IPS-15b (cell line): ENCODE measurements at regions not wholly inside any gene's neighbourhood (a gene's known extent, or its start where the extent isn't known, plus 50 kb on each side); places are given as distances from the start of the nearest gene placed in this dataset.
"Not testable (repeated sequence)": the region's sequence is repeated elsewhere in the genome, so short reads cannot be mapped to it uniquely, and the experiment has no call there.

ENCODE experiments used
- H3K27me3 ChIP-seq: one replicate; pipeline ENCODE4 v1.6.1; 2013; ENCODE audit warnings: low read length; ENCODE audit not compliant: control insufficient read depth, insufficient read depth
- H3K36me3 ChIP-seq: one replicate; pipeline ENCODE4 v1.6.1; 2013; ENCODE audit warnings: low read length; ENCODE audit not compliant: control insufficient read depth, insufficient read depth
- H3K4me1 ChIP-seq: one replicate; pipeline ENCODE4 v1.6.1; 2013; ENCODE audit warnings: mild to moderate bottlenecking, low read length; ENCODE audit not compliant: control insufficient read depth, insufficient read depth
- H3K4me3 ChIP-seq: one replicate; pipeline ENCODE4 v1.5.1; 2013; ENCODE audit warnings: low read depth, low read length
- H3K9ac ChIP-seq: one replicate; pipeline ENCODE4 v1.6.1; 2013; ENCODE audit warnings: low read depth, mild to moderate bottlenecking, low read length
- H3K9me3 ChIP-seq: one replicate; pipeline ENCODE4 v1.6.1; 2013; ENCODE audit warnings: mild to moderate bottlenecking, low read length; ENCODE audit not compliant: control insufficient read depth, insufficient read depth

- H3K4me3 ChIP-seq, result no peak overlapping the region
- H3K4me1 ChIP-seq, result no peaks in the 10 kb centered on the region
- H3K9ac ChIP-seq, result no peak overlapping the region
- H3K27me3 ChIP-seq, result no peaks in the 10 kb centered on the region
- H3K36me3 ChIP-seq, result no peaks in the 10 kb centered on the region
- no peaks in the 10 kb centered on the region for H3K9me3 ChIP-seq
Measured at GRCh38 chr6:18640134-18640533, 253.0 kb downstream of the RNF144B start.

- no peak overlapping the region for H3K4me3 ChIP-seq
Measured at GRCh38 chr6:18640754-18641153, 253.6 kb downstream of the RNF144B start.

GRCh38 chr6:18654821-18655220, 267.7 kb downstream of the RNF144B start:
- H3K4me3 ChIP-seq, result no peak overlapping the region
- no peak overlapping the region for H3K9ac ChIP-seq
- H3K36me3 ChIP-seq, result no peaks in the 10 kb centered on the region
- H3K27me3 ChIP-seq, result no peaks in the 10 kb centered on the region
- H3K9me3 ChIP-seq, result no peaks in the 10 kb centered on the region
- H3K4me1 ChIP-seq, result no peaks in the 10 kb centered on the region

More at GRCh38 chr6:18640754-18641153, 253.6 kb downstream of the RNF144B start:
- Histone ChIP-seq H3K9ac (no peak overlapping the region), H3K27me3 (no peaks in the 10 kb centered on the region), H3K4me1 (no peaks in the 10 kb centered on the region), H3K9me3 (no peaks in the 10 kb centered on the region), H3K36me3 (no peaks in the 10 kb centered on the region)

GRCh38 chr6:18656506-18656905, 269.4 kb downstream of the RNF144B start:
- Histone ChIP-seq H3K9me3 (no peaks in the 10 kb centered on the region), H3K36me3 (no peaks in the 10 kb centered on the region), H3K4me1 (no peaks in the 10 kb centered on the region), H3K27me3 (no peaks in the 10 kb centered on the region), H3K9ac (no peak overlapping the region), H3K4me3 (no peak overlapping the region)

GRCh38 chr6:18659994-18660393, 272.8 kb downstream of the RNF144B start:
- not testable (repeated sequence) for H3K9me3 ChIP-seq, H3K4me3 ChIP-seq, H3K4me1 ChIP-seq, H3K9ac ChIP-seq, H3K27me3 ChIP-seq, H3K36me3 ChIP-seq

- H3K4me1 ChIP-seq, result no peaks in the 10 kb centered on the region
- H3K9me3 ChIP-seq, result no peaks in the 10 kb centered on the region
- H3K4me3 ChIP-seq, result no peak overlapping the region
- no peak overlapping the region for H3K9ac ChIP-seq
- no peaks in the 10 kb centered on the region for H3K36me3 ChIP-seq
- H3K27me3 ChIP-seq, result no peaks in the 10 kb centered on the region
Measured at GRCh38 chr6:18663011-18663410, 275.9 kb downstream of the RNF144B start.

GRCh38 chr6:18664401-18664800, 277.3 kb downstream of the RNF144B start:
- H3K4me1 ChIP-seq, result no peaks in the 10 kb centered on the region
- H3K9ac ChIP-seq, result no peak overlapping the region
- no peaks in the 10 kb centered on the region for H3K9me3 ChIP-seq
- H3K36me3 ChIP-seq, result no peaks in the 10 kb centered on the region
- H3K4me3 ChIP-seq, result no peak overlapping the region
- H3K27me3 ChIP-seq, result no peaks in the 10 kb centered on the region

- no peak overlapping the region for H3K9ac ChIP-seq
- H3K9me3 ChIP-seq, result no peaks in the 10 kb centered on the region
- H3K4me3 ChIP-seq, result no peak overlapping the region
- no peaks in the 10 kb centered on the region for H3K4me1 ChIP-seq
- H3K27me3 ChIP-seq, result no peaks in the 10 kb centered on the region
- H3K36me3 ChIP-seq, result no peaks in the 10 kb centered on the region
Measured at GRCh38 chr6:18667612-18668011, 280.5 kb downstream of the RNF144B start.

- Histone ChIP-seq H3K36me3 (no peaks in the 10 kb centered on the region), H3K9ac (no peak overlapping the region)
Measured at GRCh38 chr6:18668994-18669393, 281.8 kb downstream of the RNF144B start.

GRCh38 chr6:18672852-18673251, 285.7 kb downstream of the RNF144B start:
- H3K9ac ChIP-seq, result no peak overlapping the region
- H3K4me1 ChIP-seq, result no peaks in the 10 kb centered on the region
- no peaks in the 10 kb centered on the region for H3K27me3 ChIP-seq
- no peak overlapping the region for H3K4me3 ChIP-seq
- H3K9me3 ChIP-seq, result no peaks in the 10 kb centered on the region
- no peaks in the 10 kb centered on the region for H3K36me3 ChIP-seq

More at GRCh38 chr6:18668994-18669393, 281.8 kb downstream of the RNF144B start:
- no peaks in the 10 kb centered on the region for H3K4me1 ChIP-seq
- H3K9me3 ChIP-seq, result no peaks in the 10 kb centered on the region
- H3K27me3 ChIP-seq, result no peaks in the 10 kb centered on the region
- no peak overlapping the region for H3K4me3 ChIP-seq

GRCh38 chr6:18674346-18674745, 287.2 kb downstream of the RNF144B start:
- no peak overlapping the region for H3K9ac ChIP-seq
- H3K4me3 ChIP-seq, result no peak overlapping the region
- H3K4me1 ChIP-seq, result no peaks in the 10 kb centered on the region
- no peaks in the 10 kb centered on the region for H3K9me3 ChIP-seq
- no peaks in the 10 kb centered on the region for H3K27me3 ChIP-seq
- no peaks in the 10 kb centered on the region for H3K36me3 ChIP-seq

GRCh38 chr6:18675881-18676280, 288.7 kb downstream of the RNF144B start:
- H3K36me3 ChIP-seq, result no peaks in the 10 kb centered on the region
- no peaks in the 10 kb centered on the region for H3K4me1 ChIP-seq
- no peaks in the 10 kb centered on the region for H3K27me3 ChIP-seq
- no peak overlapping the region for H3K9ac ChIP-seq
- H3K4me3 ChIP-seq, result no peak overlapping the region
- no peaks in the 10 kb centered on the region for H3K9me3 ChIP-seq

GRCh38 chr6:18676548-18676947, 289.4 kb downstream of the RNF144B start:
- H3K9ac ChIP-seq, result no peak overlapping the region
- H3K36me3 ChIP-seq, result no peaks in the 10 kb centered on the region
- no peaks in the 10 kb centered on the region for H3K27me3 ChIP-seq

More at GRCh38 chr6:18676548-18676947, 289.4 kb downstream of the RNF144B start:
- no peaks in the 10 kb centered on the region for H3K4me1 ChIP-seq
- no peaks in the 10 kb centered on the region for H3K9me3 ChIP-seq
- H3K4me3 ChIP-seq, result no peak overlapping the region
